Hematopoietic multipotent progenitor cell treated with erythropoietin and hydrocortisone succinate and interleukin-3 and kit ligand, for 4 days (in vitro differentiated cells): ENCODE measurements at regions not wholly inside any gene's neighbourhood (a gene's known extent, or its start where the extent isn't known, plus 50 kb on each side); places are given as distances from the start of the nearest gene placed in this dataset.
"Not testable (repeated sequence)": the region's sequence is repeated elsewhere in the genome, so short reads cannot be mapped to it uniquely, and the experiment has no call there.

Experiments
- DNase-seq: peaks from one replicate; pipeline ENCODE4 v3.0.0-alpha.2; 2015

GRCh38 chr17:20387549-20387948 lies 79.8 kb downstream of the LGALS9B start:
- not testable (repeated sequence) for DNase-seq

DNA sequence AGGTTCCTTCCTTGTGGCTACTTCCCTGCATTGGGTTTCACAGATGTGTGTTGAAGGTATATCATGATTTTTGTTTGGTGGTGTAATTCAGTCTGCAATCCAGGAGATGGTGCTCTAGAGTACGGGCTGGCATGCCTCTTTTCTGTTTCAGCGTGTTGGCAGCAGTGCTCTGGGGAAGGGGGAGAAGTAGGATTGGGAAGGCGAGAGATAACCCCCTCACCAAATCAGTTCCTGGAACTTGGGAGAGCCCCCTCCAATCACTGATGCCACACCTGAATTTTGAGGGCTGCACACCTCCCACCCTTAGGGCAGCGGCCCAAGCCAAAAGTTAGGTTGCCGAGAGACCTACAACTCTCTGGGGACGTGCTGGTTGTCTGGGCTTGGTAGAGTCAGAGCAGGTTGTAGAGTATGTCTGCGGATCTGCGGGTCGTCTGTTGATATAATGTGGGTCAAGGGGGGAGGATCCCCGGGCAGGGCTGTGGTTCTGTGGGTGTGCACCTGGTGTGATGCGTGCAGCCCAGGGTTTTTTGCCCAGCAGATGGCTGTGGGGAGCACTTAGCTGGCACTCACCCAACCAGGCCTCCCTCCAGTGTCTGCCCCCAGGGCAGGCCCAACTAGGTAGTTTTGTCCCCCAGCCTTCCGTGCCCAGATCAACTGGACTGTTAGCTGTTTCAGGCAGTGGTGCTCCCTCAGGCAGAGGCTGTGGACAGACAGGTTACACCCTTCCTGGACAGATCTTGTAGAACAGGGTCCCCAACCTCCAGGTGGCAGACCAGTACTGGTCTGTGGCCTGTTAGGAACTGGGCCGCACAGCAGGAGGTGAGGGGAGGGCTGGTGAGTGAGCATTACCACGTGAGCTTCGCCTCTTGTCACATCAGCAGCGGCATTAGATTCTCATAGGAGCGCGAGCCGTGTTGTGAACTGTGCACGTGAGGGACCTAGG lies 85.7 kb downstream of the LGALS9B start:
- DNase-seq = peak; percentile 63

GRCh38 chr17:20380625-20381024 lies 86.7 kb downstream of the LGALS9B start:
- DNase-seq = not testable (repeated sequence)

DNA sequence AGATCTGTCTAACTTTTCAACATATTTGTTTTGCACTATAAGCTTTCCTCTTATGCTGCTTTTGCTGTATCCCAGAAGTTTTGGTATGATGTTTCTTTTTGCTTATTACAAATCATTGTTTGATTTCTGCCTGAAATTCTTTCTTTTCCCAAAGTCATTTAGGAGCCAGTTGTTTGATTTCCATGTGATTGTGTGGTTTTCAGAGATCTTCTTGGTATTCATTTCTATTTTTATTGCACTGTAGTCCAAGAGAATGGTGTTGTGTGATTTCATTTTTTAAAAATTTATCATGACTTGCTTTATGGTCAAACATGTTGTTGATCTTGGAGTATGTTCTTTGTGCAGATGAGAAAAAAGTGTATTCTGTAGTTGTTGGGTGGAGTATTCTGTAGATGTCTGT lies 88.1 kb downstream of the LGALS9B start:
- DNase-seq = not testable (repeated sequence)

DNA sequence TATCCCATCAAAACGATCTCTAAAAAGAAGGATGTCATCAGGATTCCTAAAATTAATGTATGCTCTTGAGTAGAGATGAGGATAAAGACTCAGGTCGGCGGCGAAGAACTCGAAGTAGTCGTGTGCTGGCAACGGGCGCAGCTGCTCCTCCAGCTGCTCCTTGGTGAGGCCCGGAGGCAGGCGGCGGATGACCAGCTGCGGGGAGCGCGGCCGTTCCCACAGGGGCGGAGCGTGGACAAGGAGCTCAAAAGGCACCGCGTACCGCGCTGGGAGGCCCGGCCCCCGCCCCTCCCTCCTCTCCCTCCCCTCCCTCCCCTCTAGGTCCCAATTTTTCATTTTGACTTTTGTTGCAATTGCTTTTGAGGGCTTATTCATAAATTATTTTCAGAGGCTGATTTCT lies 90.7 kb downstream of the LGALS9B start:
- DNase-seq = peak; percentile 2

DNA sequence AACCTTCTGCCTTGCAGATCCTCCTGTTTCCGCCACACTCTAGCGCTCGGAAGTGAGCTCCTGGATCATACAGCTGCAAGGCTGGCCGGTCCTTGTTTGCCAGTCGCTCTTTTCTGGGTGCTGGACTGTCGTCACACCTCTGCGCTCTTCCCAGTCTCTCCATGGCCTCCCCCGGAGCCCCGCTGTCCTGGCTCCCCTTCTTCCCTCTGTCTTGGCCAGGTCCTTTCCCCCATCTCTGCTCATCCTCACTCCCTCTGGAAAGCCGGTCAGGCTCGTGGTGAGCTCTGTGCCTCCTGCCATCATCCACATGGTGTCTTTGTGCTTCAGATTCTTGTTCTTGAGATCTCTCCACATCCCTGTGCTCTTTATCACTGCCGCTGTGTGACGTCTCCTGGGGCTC lies 91.6 kb downstream of the LGALS9B start:
- DNase-seq = not testable (repeated sequence)
